GM23248 (cell line): ENCODE measurements at regions not wholly inside any gene's neighbourhood (a gene's known extent, or its start where the extent isn't known, plus 50 kb on each side); places are given as distances from the start of the nearest gene placed in this dataset.

Experiments used
- EZH2 ChIP-seq: fragments of 200-600 bp; sonication (generic); IDR thresholded peaks from 2 replicates; pipeline ENCODE4 v1.6.1; 2018; ENCODE audit warnings: antibody characterized with exemption, mild to moderate bottlenecking; ENCODE audit not compliant: insufficient read depth, poor library complexity, severe bottlenecking
- EZH2phosphoT487 ChIP-seq: fragments of 200-600 bp; sonication (generic); IDR thresholded peaks from 2 replicates; pipeline ENCODE4 v1.6.1; 2018; ENCODE audit warnings: antibody characterized with exemption, moderate library complexity, mild to moderate bottlenecking, low read depth; ENCODE audit not compliant: insufficient read depth

GRCh38 chr15:63448266-63448665, 56.1 kb upstream of the USP3 start:
- no peak for TF ChIP-seq EZH2phosphoT487
- no peak for TF ChIP-seq EZH2
